H1 (cell line): ENCODE measurements at regions not wholly inside any gene's neighbourhood (a gene's known extent, or its start where the extent isn't known, plus 50 kb on each side); places are given as distances from the start of the nearest gene placed in this dataset.

Experiments used
- CTCF ChIA-PET: fragments of 300-600 bp; sonication (Branson Sonifier 250); formaldehyde crosslinking; loops from one replicate; lab custom pipeline; 2021; ENCODE audit not compliant: partially characterized antibody; lab: Charles Lee
- POLR2A ChIA-PET: fragments of 300-600 bp; sonication (Branson Sonifier 250); formaldehyde crosslinking; loops from one replicate; lab custom pipeline; 2021; ENCODE audit warnings: inconsistent platforms; ENCODE audit not compliant: partially characterized antibody; lab: Charles Lee
- DNase-seq, 2 experiments: peaks; one replicate each; pipeline versions ENCODE4 v3.0.0 to v3.0.0-alpha.2; 2010 to 2022; ENCODE audit warnings: low spot score in 2 of 2, low read depth in 1 of 2, mixed read lengths in 1 of 2
- FAIRE-seq: peaks from 2 replicates; lab custom pipeline; 2011; peaks lifted over from hg19 to GRCh38; lab: Jason Lieb, UNC
- H2AFZ ChIP-seq: 2 replicates; pipeline ENCODE4 v1.8.1; 2012; ENCODE audit warnings: low read length, inconsistent platforms
- H2AK5ac ChIP-seq: 2 replicates; pipeline ENCODE4 v1.6.1; 2013; ENCODE audit warnings: low read depth, low read length
- H2BK120ac ChIP-seq: replicated peaks from 2 replicates; pipeline ENCODE3; 2013; ENCODE audit warnings: low read depth, low read length, inconsistent platforms
- H2BK12ac ChIP-seq: 2 replicates; pipeline ENCODE4 v1.6.1; 2013; ENCODE audit warnings: low read depth, low read length
- H2BK15ac ChIP-seq: 2 replicates; pipeline ENCODE4 v1.6.1; 2013; ENCODE audit warnings: low read length
- H2BK20ac ChIP-seq: 2 replicates; pipeline ENCODE4 v1.6.1; 2013; ENCODE audit warnings: low read length
- H2BK5ac ChIP-seq: 2 replicates; pipeline ENCODE4 v1.6.1; 2013; ENCODE audit warnings: low read depth, low read length
- H3K14ac ChIP-seq: 2 replicates; pipeline ENCODE4 v1.6.1; 2013; ENCODE audit warnings: inconsistent platforms; ENCODE audit not compliant: insufficient read length
- H3K18ac ChIP-seq: 2 replicates; pipeline ENCODE4 v1.6.1; 2013; ENCODE audit warnings: low read length; ENCODE audit errors: extremely low read depth
- H3K23ac ChIP-seq: 2 replicates; pipeline ENCODE4 v1.6.1; 2013; ENCODE audit warnings: inconsistent platforms; ENCODE audit not compliant: insufficient read length
- H3K23me2 ChIP-seq: 2 replicates; pipeline ENCODE4 v1.6.1; 2013; ENCODE audit warnings: low read depth, low read length
- H3K27ac ChIP-seq: 2 replicates; pipeline ENCODE4 v1.6.1; 2011; ENCODE audit warnings: low read depth, low read length, inconsistent platforms
- H3K27me3 ChIP-seq, 4 experiments: replicated peaks in 1 of 4; 1 replicate in 1 of 4; 2 replicates in 3 of 4; pipeline versions ENCODE4 v1.6.1 to v1.8.1; 2011 to 2013; ENCODE audit warnings: low read length in 3 of 4, mild to moderate bottlenecking in 3 of 4, inconsistent platforms in 2 of 4, mixed read lengths in 2 of 4, moderate library complexity in 1 of 4; ENCODE audit not compliant: control insufficient read depth in 3 of 4, insufficient read depth in 3 of 4; ENCODE audit errors: extremely low read depth in 1 of 4
- H3K36me3 ChIP-seq, 4 experiments: 2 replicates each; pipeline versions ENCODE4 v1.6.1 to v1.8.1; 2011 to 2013; ENCODE audit warnings: mild to moderate bottlenecking in 4 of 4, low read length in 3 of 4, moderate library complexity in 2 of 4, control low read depth in 1 of 4, inconsistent platforms in 1 of 4; ENCODE audit not compliant: insufficient read depth in 4 of 4, control insufficient read depth in 2 of 4
- H3K4ac ChIP-seq: replicated peaks from 2 replicates; pipeline ENCODE3; 2013; ENCODE audit warnings: low read length, low read depth, mixed read lengths, inconsistent platforms; ENCODE audit not compliant: insufficient read length
- H3K4me1 ChIP-seq, 4 experiments: replicated peaks in 1 of 4; 1 replicate in 1 of 4; 2 replicates in 3 of 4; pipeline versions ENCODE4 v1.6.1 to v1.8.1; 2011 to 2013; ENCODE audit warnings: low read length in 3 of 4, inconsistent platforms in 2 of 4, mixed read lengths in 1 of 4; ENCODE audit not compliant: insufficient read depth in 4 of 4, control insufficient read depth in 3 of 4
- H3K4me2 ChIP-seq, 2 experiments: 2 replicates each; pipeline versions ENCODE4 v1.6.1 to v1.8.1; 2011 to 2013; ENCODE audit warnings: low read depth in 2 of 2, low read length in 2 of 2, control low read depth in 1 of 2, inconsistent platforms in 1 of 2, mild to moderate bottlenecking in 1 of 2; ENCODE audit not compliant: insufficient read depth in 1 of 2
- H3K4me3 ChIP-seq, 4 experiments: fragments of 200-600, 300-600 bp in 1 of 4; sonication (generic), shearing (Covaris generic), sonication (Bioruptor Twin) in 1 of 4; 2 replicates each; pipeline versions ENCODE4 v1.5.1 to v1.8.1; 2011 to 2016; ENCODE audit warnings: low read length in 4 of 4, low read depth in 3 of 4, control low read depth in 2 of 4, inconsistent platforms in 2 of 4, mild to moderate bottlenecking in 2 of 4, mixed read lengths in 1 of 4, moderate library complexity in 1 of 4; ENCODE audit not compliant: insufficient read depth in 2 of 4; ENCODE audit errors: extremely low read depth in 1 of 4
- H3K56ac ChIP-seq: replicated peaks from 2 replicates; pipeline ENCODE3; 2013; ENCODE audit warnings: low read depth, mild to moderate bottlenecking, mixed read lengths, low read length, inconsistent platforms; ENCODE audit not compliant: insufficient read length
- H3K79me1 ChIP-seq: 2 replicates; pipeline ENCODE4 v1.6.1; 2013; ENCODE audit warnings: low read depth, low read length, control low read depth
- H3K79me2 ChIP-seq, 2 experiments: 2 replicates each; pipeline versions ENCODE4 v1.6.1 to v1.8.1; 2012 to 2013; ENCODE audit warnings: low read length in 2 of 2, mild to moderate bottlenecking in 2 of 2, inconsistent platforms in 1 of 2; ENCODE audit not compliant: insufficient read depth in 2 of 2, control insufficient read depth in 1 of 2
- H3K9ac ChIP-seq, 4 experiments: replicated peaks in 1 of 4; 1 replicate in 1 of 4; 2 replicates in 3 of 4; pipeline versions ENCODE4 v1.6.1 to v1.8.1; 2011 to 2013; ENCODE audit warnings: low read depth in 3 of 4, low read length in 3 of 4, control low read depth in 2 of 4, mild to moderate bottlenecking in 2 of 4, moderate library complexity in 2 of 4, inconsistent platforms in 1 of 4; ENCODE audit errors: extremely low read depth in 1 of 4
- H3K9me3 ChIP-seq, 2 experiments: 2 replicates each; pipeline versions ENCODE4 v1.6.1 to v1.8.1; 2012 to 2013; ENCODE audit warnings: mild to moderate bottlenecking in 2 of 2, moderate library complexity in 2 of 2, control low read depth in 1 of 2, inconsistent platforms in 1 of 2, low read depth in 1 of 2, low read length in 1 of 2, mixed read lengths in 1 of 2; ENCODE audit not compliant: insufficient read depth in 2 of 2
- H4K20me1 ChIP-seq, 2 experiments: replicated peaks in 1 of 2; 2 replicates each; pipeline versions ENCODE3 to v1.8.1; 2011 to 2013; ENCODE audit warnings: inconsistent platforms in 2 of 2, low read length in 2 of 2, mild to moderate bottlenecking in 1 of 2; ENCODE audit not compliant: insufficient read depth in 2 of 2, control insufficient read depth in 1 of 2
- H4K5ac ChIP-seq: 2 replicates; pipeline ENCODE4 v1.6.1; 2013; ENCODE audit warnings: low read length, low read depth, mixed read lengths, inconsistent platforms; ENCODE audit not compliant: insufficient read length
- H4K8ac ChIP-seq: 2 replicates; pipeline ENCODE4 v1.8.0; 2013; ENCODE audit warnings: mild to moderate bottlenecking, moderate library complexity, low read length, inconsistent platforms; ENCODE audit not compliant: insufficient read depth; ENCODE audit errors: extremely low read depth
- H4K91ac ChIP-seq: replicated peaks from 2 replicates; pipeline ENCODE3; 2013; ENCODE audit warnings: low read length, mixed read lengths, inconsistent platforms; ENCODE audit not compliant: insufficient read length
- ASH2L ChIP-seq: fragments of 200-600, 300-600 bp; sonication (generic); IDR thresholded peaks from one replicate; pipeline ENCODE4 v1.7.1; 2017; ENCODE audit warnings: low read length
- EP300 ChIP-seq, 2 experiments: IDR thresholded peaks; 1 replicate in 1 of 2; 2 replicates in 1 of 2; pipeline ENCODE4 v1.6.1; 2011 to 2012; ENCODE audit warnings: low read depth in 2 of 2, low read length in 2 of 2, mild to moderate bottlenecking in 2 of 2, borderline replicate concordance in 1 of 2, inconsistent platforms in 1 of 2, moderate library complexity in 1 of 2
- EZH2 ChIP-seq: fragments of 200-600 bp; sonication (generic); IDR thresholded peaks from 2 replicates; pipeline ENCODE4 v1.7.1; 2012; ENCODE audit warnings: low read depth, mild to moderate bottlenecking, moderate library complexity, low read length, inconsistent platforms; ENCODE audit not compliant: severe bottlenecking
- GABPA ChIP-seq: IDR thresholded peaks from 2 replicates; pipeline ENCODE4 v1.6.1; 2011; ENCODE audit warnings: mild to moderate bottlenecking, low read length, moderate library complexity, borderline replicate concordance; ENCODE audit not compliant: insufficient read depth
- MAFK ChIP-seq: IDR thresholded peaks from 2 replicates; pipeline ENCODE4 v1.6.1; 2012; ENCODE audit warnings: low read depth, mild to moderate bottlenecking, improper control_type of control experiment, low read length
- RXRA ChIP-seq: IDR thresholded peaks from 2 replicates; pipeline ENCODE4 v1.6.1; 2011; ENCODE audit warnings: low read depth, mild to moderate bottlenecking, low read length, moderate library complexity; ENCODE audit not compliant: insufficient read depth
- SP4 ChIP-seq: IDR thresholded peaks from 2 replicates; pipeline ENCODE4 v1.6.1; 2012; ENCODE audit warnings: low read length, inconsistent platforms
- WGBS, 2 experiments: shearing (Covaris generic) in 1 of 2; methylation state at CpG; one replicate each; pipeline versions ENCODE4 v1.1.6 to v1.1.7; 2013 to 2015; ENCODE audit warnings: low lambda C conversion rate in 2 of 2, mixed read lengths in 2 of 2, inconsistent platforms in 1 of 2, low coverage in 1 of 2, missing lambda C conversion rate in 1 of 2; ENCODE audit not compliant: insufficient replicate concordance in 2 of 2, insufficient coverage in 1 of 2, insufficient read length in 1 of 2; ENCODE audit errors: extremely low coverage in 1 of 2, missing lambda C conversion rate in 1 of 2; 5-methylcytosine and 5-hydroxymethylcytosine counted together
- TF ChIP-seq, protein P1 (sequence below): IDR thresholded peaks from 2 replicates; pipeline ENCODE4 v1.6.1; 2011; ENCODE audit warnings: low read length, improper control_type of control experiment
- TF ChIP-seq, protein P2 (sequence below), 3 experiments: IDR thresholded peaks; 1 replicate in 2 of 3; 2 replicates in 1 of 3; pipeline versions ENCODE4 v1.5.1 to v1.6.1; 2011; ENCODE audit warnings: low read length in 3 of 3, mild to moderate bottlenecking in 3 of 3, inconsistent platforms in 2 of 3, low read depth in 1 of 3, moderate library complexity in 1 of 3; ENCODE audit not compliant: insufficient read depth in 1 of 3; ENCODE audit errors: control extremely low read depth in 1 of 3

DNA sequence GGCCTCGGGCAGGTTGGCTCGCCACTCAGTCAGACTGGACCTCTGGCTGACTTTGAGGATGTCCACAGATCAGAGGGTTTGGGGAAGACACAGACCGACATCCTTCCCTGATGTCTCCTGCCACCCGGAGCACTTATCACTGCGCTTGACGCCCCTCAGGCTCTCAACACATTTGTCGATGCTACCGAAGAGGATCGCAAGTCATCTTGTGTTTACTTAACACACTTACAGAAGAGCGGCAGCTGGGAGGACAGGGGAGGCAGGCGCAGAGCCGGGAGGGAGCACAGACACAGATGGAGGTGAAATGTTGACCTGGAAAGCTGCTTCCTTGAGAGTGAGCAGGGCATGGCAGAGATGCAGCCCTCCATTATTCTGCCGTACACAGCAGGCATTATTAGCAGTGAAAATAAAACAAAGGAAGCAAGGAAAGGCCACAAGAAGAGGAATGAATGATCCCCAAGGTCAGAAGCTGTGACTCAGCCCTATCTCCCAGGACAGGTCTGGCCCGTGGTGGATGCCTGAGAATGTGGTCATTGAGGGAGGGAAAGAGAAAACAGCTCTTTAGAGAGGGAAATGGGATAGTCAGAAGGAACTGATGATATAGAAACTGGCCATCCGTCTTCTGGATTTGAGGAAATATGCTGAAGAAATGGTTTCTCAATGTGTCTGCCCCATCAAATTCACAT is 549.5 kb upstream of the ARGLU1 start:
- Histone ChIP-seq H2AK5ac (no peak overlapping the region), H2BK20ac (no peak overlapping the region), H2BK5ac (no peak overlapping the region), H3K27ac (no peak overlapping the region), H3K4me1 (no peaks in the 10 kb centered on the region), H3K56ac (no peak overlapping the region), H3K36me3 (no peaks in the 10 kb centered on the region), H2BK120ac (no peak overlapping the region), H3K27me3 (no peaks in the 10 kb centered on the region; a peak in 1 of 7 replicates), H4K91ac (no peak overlapping the region), H3K9me3 (no peaks in the 10 kb centered on the region), H2BK12ac (no peak overlapping the region), H3K23ac (no peak overlapping the region), H4K5ac (no peak overlapping the region), H2AFZ (peak overlapping the region; percentile 19; the same call in 1 of the 2 replicates), H3K4me3 (no peak overlapping the region), H4K20me1 (no peaks in the 10 kb centered on the region), H3K18ac (no peak overlapping the region), H3K9ac (no peak overlapping the region), H4K8ac (no peak overlapping the region; the same call in 1 of the 2 replicates), H3K79me2 (no peaks in the 10 kb centered on the region), H3K23me2 (no peaks in the 10 kb centered on the region), H3K4me2 (no peak overlapping the region), H3K79me1 (no peaks in the 10 kb centered on the region), H3K14ac (no peak overlapping the region), H3K4ac (no peak overlapping the region), H2BK15ac (no peak overlapping the region)
- 92% methylated on average over 15 of the region's 15 CpGs; no CpG with 5 or more reads in 1 of the 2 experiments for WGBS, 2 experiments
- ChIA-PET CTCF (no interaction called here), POLR2A (no interaction called here)
- no peak for DNase-seq
- FAIRE-seq = no peak
- TF ChIP-seq ASH2L = no peak
- TF ChIP-seq GABPA = no peak
- TF ChIP-seq MAFK = no peak
- TF ChIP-seq, protein P1, sequence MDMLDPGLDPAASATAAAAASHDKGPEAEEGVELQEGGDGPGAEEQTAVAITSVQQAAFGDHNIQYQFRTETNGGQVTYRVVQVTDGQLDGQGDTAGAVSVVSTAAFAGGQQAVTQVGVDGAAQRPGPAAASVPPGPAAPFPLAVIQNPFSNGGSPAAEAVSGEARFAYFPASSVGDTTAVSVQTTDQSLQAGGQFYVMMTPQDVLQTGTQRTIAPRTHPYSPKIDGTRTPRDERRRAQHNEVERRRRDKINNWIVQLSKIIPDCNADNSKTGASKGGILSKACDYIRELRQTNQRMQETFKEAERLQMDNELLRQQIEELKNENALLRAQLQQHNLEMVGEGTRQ = no peak
- TF ChIP-seq, protein P2, sequence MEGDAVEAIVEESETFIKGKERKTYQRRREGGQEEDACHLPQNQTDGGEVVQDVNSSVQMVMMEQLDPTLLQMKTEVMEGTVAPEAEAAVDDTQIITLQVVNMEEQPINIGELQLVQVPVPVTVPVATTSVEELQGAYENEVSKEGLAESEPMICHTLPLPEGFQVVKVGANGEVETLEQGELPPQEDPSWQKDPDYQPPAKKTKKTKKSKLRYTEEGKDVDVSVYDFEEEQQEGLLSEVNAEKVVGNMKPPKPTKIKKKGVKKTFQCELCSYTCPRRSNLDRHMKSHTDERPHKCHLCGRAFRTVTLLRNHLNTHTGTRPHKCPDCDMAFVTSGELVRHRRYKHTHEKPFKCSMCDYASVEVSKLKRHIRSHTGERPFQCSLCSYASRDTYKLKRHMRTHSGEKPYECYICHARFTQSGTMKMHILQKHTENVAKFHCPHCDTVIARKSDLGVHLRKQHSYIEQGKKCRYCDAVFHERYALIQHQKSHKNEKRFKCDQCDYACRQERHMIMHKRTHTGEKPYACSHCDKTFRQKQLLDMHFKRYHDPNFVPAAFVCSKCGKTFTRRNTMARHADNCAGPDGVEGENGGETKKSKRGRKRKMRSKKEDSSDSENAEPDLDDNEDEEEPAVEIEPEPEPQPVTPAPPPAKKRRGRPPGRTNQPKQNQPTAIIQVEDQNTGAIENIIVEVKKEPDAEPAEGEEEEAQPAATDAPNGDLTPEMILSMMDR (IDR thresholded peaks at IDR 0.05; ENCODE audit: control extremely low read depth in 1 of 3, insufficient read depth in 1 of 3, low read depth in 1 of 3, low read length in 3 of 3) = no peak
- TF ChIP-seq EZH2 = no peak
- TF ChIP-seq EP300 (IDR thresholded peaks at IDR 0.05; ENCODE audit: borderline replicate concordance in 1 of 2, low read depth in 2 of 2, low read length in 2 of 2) = no peak
- TF ChIP-seq RXRA = no peak
- TF ChIP-seq SP4 = no peak
